LNCaP clone FGC (cell line): ENCODE measurements at regions not wholly inside any gene's neighbourhood (a gene's known extent, or its start where the extent isn't known, plus 50 kb on each side); places are given as distances from the start of the nearest gene placed in this dataset.

Experiments used
- DNase-seq: peaks from one replicate; pipeline ENCODE4 v3.0.0-alpha.2; 2011; ENCODE audit warnings: low read depth
- H3K4me3 ChIP-seq: 2 replicates; pipeline ENCODE4 v1.5.1; 2011; ENCODE audit warnings: mild to moderate bottlenecking, low read depth, low read length, control low read depth
- TF ChIP-seq, protein P1 (sequence below): IDR thresholded peaks from 2 replicates; pipeline ENCODE4 v1.5.1; 2012; ENCODE audit warnings: mild to moderate bottlenecking; ENCODE audit not compliant: control insufficient read depth, insufficient read depth; ENCODE audit errors: extremely low read depth

DNA sequence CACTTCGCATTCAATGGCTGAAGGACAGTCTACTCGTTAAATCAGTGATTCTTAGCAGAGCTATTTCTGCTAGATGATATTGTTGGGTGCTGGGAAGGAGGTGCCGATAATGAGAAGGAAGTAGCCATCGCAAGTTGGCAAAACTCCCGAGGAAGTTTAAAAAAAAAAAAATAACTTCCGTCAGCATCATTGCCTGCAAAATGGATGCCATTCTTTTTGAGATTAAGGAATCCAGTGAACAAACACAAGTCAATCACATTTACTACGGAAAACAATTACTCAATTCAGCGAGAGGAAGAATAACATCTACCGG is 74.4 kb upstream of the SFMBT2 start:
- H3K4me3 ChIP-seq: no peak overlapping the region
- TF ChIP-seq, protein P1, sequence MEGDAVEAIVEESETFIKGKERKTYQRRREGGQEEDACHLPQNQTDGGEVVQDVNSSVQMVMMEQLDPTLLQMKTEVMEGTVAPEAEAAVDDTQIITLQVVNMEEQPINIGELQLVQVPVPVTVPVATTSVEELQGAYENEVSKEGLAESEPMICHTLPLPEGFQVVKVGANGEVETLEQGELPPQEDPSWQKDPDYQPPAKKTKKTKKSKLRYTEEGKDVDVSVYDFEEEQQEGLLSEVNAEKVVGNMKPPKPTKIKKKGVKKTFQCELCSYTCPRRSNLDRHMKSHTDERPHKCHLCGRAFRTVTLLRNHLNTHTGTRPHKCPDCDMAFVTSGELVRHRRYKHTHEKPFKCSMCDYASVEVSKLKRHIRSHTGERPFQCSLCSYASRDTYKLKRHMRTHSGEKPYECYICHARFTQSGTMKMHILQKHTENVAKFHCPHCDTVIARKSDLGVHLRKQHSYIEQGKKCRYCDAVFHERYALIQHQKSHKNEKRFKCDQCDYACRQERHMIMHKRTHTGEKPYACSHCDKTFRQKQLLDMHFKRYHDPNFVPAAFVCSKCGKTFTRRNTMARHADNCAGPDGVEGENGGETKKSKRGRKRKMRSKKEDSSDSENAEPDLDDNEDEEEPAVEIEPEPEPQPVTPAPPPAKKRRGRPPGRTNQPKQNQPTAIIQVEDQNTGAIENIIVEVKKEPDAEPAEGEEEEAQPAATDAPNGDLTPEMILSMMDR: no peak
- DNase-seq: no peak

DNA sequence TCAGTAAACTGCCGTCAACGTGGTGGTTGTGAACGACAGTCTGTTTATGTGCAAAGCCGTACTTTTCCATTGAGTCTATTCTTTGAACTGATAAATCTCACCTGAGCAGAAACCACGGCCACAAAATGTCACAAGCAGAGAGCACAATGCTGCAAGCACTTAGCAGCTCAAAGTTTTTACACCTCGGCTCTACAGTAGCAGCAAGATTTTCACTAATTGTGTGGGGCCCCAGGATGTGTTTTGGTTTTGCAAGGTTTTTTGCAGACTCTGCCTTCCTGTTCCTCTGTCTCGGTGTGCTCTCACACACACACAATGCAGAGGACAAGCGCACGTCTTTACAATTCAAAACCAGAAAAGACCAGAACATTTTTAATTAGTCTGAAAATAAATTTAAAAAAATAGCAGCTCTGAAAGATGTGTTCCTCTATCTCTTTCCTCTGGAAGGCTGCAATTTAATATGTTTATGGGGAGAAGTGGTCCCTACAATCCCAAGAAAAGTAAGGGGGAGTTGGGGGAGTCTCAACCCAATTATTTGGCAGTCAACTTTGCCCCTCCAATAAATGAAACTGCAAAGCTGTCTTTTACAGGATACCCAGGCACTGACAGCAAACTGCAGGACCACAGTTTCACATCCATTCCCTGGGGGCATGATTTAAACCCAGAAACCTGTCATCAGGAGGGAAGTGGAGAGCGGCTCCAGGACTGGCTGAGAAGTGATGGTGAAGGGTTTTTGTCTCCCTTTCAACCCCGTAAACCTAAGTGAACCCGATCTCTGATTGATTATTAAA is 73.8 kb upstream of the SFMBT2 start:
- no peak for DNase-seq
- TF ChIP-seq, protein P1: no peak
- no peak overlapping the region for H3K4me3 ChIP-seq

DNA sequence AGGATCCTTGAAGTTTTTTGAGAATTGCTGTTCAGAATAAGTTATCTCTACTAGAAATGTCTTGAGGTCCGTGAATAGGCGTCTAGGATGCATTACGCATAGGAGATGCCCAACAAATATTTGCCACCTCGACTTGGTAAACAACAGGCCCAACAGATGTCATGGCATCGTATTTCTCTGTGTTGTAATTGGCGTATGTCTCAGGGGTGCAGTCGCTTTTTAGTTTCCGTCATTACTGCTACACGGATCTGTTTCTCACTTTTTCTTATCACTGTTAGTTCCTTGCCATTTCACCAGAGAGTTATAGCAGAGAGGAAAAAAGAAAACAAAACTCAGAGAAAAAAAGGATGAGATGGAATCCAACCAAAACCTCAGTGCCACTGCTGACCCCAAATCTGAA is 73.0 kb upstream of the SFMBT2 start:
- H3K4me3 ChIP-seq: no peak overlapping the region
- no peak for DNase-seq
- TF ChIP-seq, protein P1: no peak

DNA sequence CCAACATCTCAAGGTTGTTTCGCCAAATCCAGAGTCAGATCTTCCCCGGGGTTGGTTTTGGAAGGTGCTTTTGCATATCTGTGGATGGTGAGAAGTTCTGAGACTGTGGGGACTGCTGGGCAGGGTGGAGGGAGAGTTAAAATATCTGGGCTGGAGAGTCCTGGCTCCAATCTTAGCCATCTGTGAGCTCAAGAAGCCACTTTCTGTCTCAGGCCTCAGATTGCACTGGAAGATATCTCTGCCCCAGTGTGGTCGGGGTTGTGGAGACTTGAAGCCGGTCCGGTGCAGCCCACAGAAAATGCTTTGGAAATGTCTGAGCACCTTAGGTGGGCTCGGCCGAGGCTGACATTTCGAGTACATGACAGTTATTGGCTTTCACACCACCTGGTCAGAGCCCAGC is 72.2 kb upstream of the SFMBT2 start:
- no peak for DNase-seq
- H3K4me3 ChIP-seq: no peak overlapping the region
- TF ChIP-seq, protein P1: no peak

DNA sequence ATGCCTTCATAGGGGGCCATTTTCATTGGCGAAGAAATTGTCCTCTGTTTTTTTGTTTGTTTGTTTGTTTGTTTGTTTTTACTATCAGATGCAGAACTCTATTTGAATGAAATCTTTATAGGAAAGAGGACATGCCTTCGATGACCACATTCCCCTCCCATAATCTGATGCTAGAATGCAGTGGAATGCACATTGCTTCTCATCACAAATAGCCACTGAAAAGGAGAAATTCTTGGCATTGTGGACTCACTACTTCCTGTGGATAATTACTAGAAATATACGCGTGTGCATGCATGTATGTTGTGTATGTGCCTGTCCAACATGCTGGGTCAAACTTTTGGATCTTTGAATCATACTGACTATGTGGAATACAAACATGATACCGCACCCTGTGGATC is 70.5 kb upstream of the SFMBT2 start:
- DNase-seq: no peak
- no peak overlapping the region for H3K4me3 ChIP-seq
- TF ChIP-seq, protein P1: no peak

DNA sequence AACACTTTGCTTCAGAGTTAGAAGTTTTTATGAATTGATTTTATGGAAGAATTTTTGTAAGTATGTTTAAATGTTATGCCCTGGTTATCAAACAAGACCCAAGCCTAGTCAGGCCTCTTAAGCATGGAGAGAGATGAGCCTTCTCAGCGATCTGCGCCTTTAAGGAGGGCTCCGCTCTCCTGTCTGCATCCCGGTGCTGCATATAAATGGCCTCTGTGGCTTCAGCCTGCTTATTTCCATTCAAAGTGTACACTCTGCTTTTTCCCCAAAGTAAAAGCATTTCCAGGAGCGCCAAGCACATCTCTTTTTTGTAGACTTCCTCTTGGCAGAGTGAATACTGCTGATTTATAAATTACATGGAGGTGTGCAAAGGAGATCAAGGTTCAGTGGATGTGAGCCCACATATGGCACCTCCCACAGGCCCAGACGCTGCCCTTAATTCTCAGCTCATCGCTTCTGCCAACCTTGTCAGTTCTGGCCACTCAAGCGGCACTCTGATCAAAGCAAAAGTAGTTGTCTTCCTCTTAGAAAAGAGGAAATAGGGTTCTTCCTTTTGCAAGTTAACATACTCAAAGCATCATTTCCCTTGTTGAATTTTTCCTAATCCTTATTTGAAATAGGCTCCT is 70.0 kb upstream of the SFMBT2 start:
- no peak overlapping the region for H3K4me3 ChIP-seq
- TF ChIP-seq, protein P1: no peak
- DNase-seq: no peak
